ENCODE measurements at regions not wholly inside any gene's neighbourhood (a gene's known extent, or its start where the extent isn't known, plus 50 kb on each side); places are given as distances from the start of the nearest gene placed in this dataset.

DNA sequence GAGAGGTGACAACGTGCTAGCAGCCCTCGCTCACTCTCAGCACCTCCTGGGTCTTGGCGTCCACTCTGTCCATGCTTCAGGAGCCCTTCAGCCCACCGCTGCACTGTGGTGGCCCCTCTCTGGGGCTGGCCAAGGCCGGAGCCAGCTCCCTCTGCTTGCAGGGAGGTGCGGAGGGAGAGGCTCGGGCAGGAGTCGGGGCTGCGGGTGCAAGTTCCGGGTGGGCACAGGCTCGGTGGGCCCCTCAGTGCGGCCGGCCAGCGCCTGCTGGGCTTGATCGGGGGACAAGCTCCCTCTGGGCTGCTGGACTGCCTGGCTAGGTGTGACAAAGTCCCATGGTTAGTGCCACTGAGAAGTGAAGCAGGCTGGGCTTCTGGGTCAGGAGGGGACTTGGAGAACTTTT, 245.8 kb downstream of the JRKL start:
- no peak for FAIRE-seq
- no peak for ATAC-seq
- ChIA-PET CTCF (no interaction called here), RAD21 (ENCODE audit: unreplicated experiment) (no interaction called here), POLR2A (no interaction called here), SMC1A (ENCODE audit: uncharacterized antibody, unreplicated experiment) (interaction anchor here (0.6 kb wide), 1 partner anchor 190 kb away, joined by 3 read pairs; no protein-coding TSS in a partner anchor)
- Histone ChIP-seq H3K9me3 (replicated peaks; ENCODE audit: control insufficient read depth, insufficient read depth, low read length) (no peaks in the 10 kb centered on the region; the same call in 2 of the 3 replicates), H3K9ac (ENCODE audit: control insufficient read depth, insufficient read depth, low read length) (no peak overlapping the region), H3K27me3 (replicated peaks in 1 of 2; ENCODE audit: control insufficient read depth in 2 of 2, insufficient read depth in 2 of 2, low read length in 1 of 2) (no peaks in the 10 kb centered on the region), H4K20me1 (ENCODE audit: control insufficient read depth, insufficient read depth) (no peaks in the 10 kb centered on the region), H3K36me3 (ENCODE audit: control insufficient read depth in 2 of 2, insufficient read depth in 2 of 2, low read length in 1 of 2) (no peaks in the 10 kb centered on the region), H3K79me2 (ENCODE audit: control insufficient read depth, insufficient read depth, low read length) (no peaks in the 10 kb centered on the region), H3K4me1 (ENCODE audit: control insufficient read depth, insufficient read depth, low read length) (no peaks in the 10 kb centered on the region), H3K27ac (ENCODE audit: control insufficient read depth, insufficient read depth) (no peak overlapping the region), H3K4me3 (no peak overlapping the region), H2AFZ (ENCODE audit: control insufficient read depth, low read depth, low read length) (no peak overlapping the region), H3K4me2 (ENCODE audit: control insufficient read depth, insufficient read depth) (no peak overlapping the region)
- no TSS peak for BruUV-seq (replicated peaks)
- DNase-seq (ENCODE audit: low read depth, low spot score) = no peak
- in situ Hi-C loops (cut with MboI) = no loop called here
- intact Hi-C loops (cut with micrococcal nuclease; ENCODE audit: unreplicated experiment) = no loop called here
- 53% methylated on average over 15 of the region's 15 CpGs for WGBS (ENCODE audit: insufficient coverage, insufficient replicate concordance, low lambda C conversion rate, missing lambda C conversion rate)
- no peak for TF ChIP-seq KLF5 (IDR thresholded peaks at IDR 0.05; ENCODE audit: partially characterized antibody)
- TF ChIP-seq IKZF1 (conservative IDR thresholded peaks at IDR 0.05) = no peak
- TF ChIP-seq, protein P1, sequence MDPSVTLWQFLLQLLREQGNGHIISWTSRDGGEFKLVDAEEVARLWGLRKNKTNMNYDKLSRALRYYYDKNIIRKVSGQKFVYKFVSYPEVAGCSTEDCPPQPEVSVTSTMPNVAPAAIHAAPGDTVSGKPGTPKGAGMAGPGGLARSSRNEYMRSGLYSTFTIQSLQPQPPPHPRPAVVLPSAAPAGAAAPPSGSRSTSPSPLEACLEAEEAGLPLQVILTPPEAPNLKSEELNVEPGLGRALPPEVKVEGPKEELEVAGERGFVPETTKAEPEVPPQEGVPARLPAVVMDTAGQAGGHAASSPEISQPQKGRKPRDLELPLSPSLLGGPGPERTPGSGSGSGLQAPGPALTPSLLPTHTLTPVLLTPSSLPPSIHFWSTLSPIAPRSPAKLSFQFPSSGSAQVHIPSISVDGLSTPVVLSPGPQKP (IDR thresholded peaks at IDR 0.05; ENCODE audit: low read depth, low read length) = no peak
- TF ChIP-seq, protein P2, sequence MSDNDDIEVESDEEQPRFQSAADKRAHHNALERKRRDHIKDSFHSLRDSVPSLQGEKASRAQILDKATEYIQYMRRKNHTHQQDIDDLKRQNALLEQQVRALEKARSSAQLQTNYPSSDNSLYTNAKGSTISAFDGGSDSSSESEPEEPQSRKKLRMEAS (IDR thresholded peaks at IDR 0.05; ENCODE audit: low read depth, low read length) = no peak
- TF ChIP-seq CHD4 (IDR thresholded peaks at IDR 0.05) = no peak
- TF ChIP-seq PML (IDR thresholded peaks at IDR 0.05; ENCODE audit: low read length) = no peak
- no peak for TF ChIP-seq POLR2A (IDR thresholded peaks at IDR 0.05; ENCODE audit: low read depth, low read length)
- no peak for TF ChIP-seq MTA2 (IDR thresholded peaks at IDR 0.05; ENCODE audit: low read depth)
- no peak for TF ChIP-seq RAD51 (IDR thresholded peaks at IDR 0.05)
- TF ChIP-seq TCF12 (IDR thresholded peaks at IDR 0.05; ENCODE audit: low read depth, low read length) = no peak
- TF ChIP-seq, protein P3, sequence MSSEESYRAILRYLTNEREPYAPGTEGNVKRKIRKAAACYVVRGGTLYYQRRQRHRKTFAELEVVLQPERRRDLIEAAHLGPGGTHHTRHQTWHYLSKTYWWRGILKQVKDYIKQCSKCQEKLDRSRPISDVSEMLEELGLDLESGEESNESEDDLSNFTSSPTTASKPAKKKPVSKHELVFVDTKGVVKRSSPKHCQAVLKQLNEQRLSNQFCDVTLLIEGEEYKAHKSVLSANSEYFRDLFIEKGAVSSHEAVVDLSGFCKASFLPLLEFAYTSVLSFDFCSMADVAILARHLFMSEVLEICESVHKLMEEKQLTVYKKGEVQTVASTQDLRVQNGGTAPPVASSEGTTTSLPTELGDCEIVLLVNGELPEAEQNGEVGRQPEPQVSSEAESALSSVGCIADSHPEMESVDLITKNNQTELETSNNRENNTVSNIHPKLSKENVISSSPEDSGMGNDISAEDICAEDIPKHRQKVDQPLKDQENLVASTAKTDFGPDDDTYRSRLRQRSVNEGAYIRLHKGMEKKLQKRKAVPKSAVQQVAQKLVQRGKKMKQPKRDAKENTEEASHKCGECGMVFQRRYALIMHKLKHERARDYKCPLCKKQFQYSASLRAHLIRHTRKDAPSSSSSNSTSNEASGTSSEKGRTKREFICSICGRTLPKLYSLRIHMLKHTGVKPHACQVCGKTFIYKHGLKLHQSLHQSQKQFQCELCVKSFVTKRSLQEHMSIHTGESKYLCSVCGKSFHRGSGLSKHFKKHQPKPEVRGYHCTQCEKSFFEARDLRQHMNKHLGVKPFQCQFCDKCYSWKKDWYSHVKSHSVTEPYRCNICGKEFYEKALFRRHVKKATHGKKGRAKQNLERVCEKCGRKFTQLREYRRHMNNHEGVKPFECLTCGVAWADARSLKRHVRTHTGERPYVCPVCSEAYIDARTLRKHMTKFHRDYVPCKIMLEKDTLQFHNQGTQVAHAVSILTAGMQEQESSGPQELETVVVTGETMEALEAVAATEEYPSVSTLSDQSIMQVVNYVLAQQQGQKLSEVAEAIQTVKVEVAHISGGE (CRISPR knock-in tag; IDR thresholded peaks at IDR 0.05) = no peak
- TF ChIP-seq MEF2B (IDR thresholded peaks at IDR 0.05; ENCODE audit: partially characterized antibody, poor library complexity, severe bottlenecking) = no peak
- TF ChIP-seq, protein P4, sequence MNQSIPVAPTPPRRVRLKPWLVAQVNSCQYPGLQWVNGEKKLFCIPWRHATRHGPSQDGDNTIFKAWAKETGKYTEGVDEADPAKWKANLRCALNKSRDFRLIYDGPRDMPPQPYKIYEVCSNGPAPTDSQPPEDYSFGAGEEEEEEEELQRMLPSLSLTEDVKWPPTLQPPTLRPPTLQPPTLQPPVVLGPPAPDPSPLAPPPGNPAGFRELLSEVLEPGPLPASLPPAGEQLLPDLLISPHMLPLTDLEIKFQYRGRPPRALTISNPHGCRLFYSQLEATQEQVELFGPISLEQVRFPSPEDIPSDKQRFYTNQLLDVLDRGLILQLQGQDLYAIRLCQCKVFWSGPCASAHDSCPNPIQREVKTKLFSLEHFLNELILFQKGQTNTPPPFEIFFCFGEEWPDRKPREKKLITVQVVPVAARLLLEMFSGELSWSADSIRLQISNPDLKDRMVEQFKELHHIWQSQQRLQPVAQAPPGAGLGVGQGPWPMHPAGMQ (IDR thresholded peaks at IDR 0.05; ENCODE audit: borderline replicate concordance) = no peak
- TF ChIP-seq SREBF1 (IDR thresholded peaks at IDR 0.05; ENCODE audit: low read length) = no peak
- TF ChIP-seq, protein P5, sequence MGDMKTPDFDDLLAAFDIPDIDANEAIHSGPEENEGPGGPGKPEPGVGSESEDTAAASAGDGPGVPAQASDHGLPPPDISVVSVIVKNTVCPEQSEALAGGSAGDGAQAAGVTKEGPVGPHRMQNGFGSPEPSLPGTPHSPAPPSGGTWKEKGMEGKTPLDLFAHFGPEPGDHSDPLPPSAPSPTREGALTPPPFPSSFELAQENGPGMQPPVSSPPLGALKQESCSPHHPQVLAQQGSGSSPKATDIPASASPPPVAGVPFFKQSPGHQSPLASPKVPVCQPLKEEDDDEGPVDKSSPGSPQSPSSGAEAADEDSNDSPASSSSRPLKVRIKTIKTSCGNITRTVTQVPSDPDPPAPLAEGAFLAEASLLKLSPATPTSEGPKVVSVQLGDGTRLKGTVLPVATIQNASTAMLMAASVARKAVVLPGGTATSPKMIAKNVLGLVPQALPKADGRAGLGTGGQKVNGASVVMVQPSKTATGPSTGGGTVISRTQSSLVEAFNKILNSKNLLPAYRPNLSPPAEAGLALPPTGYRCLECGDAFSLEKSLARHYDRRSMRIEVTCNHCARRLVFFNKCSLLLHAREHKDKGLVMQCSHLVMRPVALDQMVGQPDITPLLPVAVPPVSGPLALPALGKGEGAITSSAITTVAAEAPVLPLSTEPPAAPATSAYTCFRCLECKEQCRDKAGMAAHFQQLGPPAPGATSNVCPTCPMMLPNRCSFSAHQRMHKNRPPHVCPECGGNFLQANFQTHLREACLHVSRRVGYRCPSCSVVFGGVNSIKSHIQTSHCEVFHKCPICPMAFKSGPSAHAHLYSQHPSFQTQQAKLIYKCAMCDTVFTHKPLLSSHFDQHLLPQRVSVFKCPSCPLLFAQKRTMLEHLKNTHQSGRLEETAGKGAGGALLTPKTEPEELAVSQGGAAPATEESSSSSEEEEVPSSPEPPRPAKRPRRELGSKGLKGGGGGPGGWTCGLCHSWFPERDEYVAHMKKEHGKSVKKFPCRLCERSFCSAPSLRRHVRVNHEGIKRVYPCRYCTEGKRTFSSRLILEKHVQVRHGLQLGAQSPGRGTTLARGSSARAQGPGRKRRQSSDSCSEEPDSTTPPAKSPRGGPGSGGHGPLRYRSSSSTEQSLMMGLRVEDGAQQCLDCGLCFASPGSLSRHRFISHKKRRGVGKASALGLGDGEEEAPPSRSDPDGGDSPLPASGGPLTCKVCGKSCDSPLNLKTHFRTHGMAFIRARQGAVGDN (IDR thresholded peaks at IDR 0.05) = no peak

All from GM12878 (cell line).